Erythroblast (primary cell): ENCODE measurements at regions not wholly inside any gene's neighbourhood (a gene's known extent, or its start where the extent isn't known, plus 50 kb on each side); places are given as distances from the start of the nearest gene placed in this dataset.

ENCODE experiments used
- DNase-seq, 2 experiments: peaks; one replicate each; lab custom pipeline; 2025; lab: John Stamatoyannopoulos, UW
- GATA1 ChIP-seq: IDR thresholded peaks from 2 replicates; pipeline ENCODE4 v1.6.1; 2011; ENCODE audit warnings: low read depth, mild to moderate bottlenecking, control low read depth, low read length, moderate library complexity
- POLR2A ChIP-seq: IDR thresholded peaks from 2 replicates; pipeline ENCODE4 v1.6.1; 2011; ENCODE audit warnings: mild to moderate bottlenecking, low read length

- DNase-seq, result no peak
- TF ChIP-seq GATA1, result no peak
- no peak for TF ChIP-seq POLR2A
These were observed 1561.5 kb upstream of the ZEB2 start for GRCh38 chr2:146081459-146081858.

GRCh38 chr2:146080925-146081324, 1561.0 kb upstream of the ZEB2 start:
- no peak for DNase-seq
- no peak for TF ChIP-seq GATA1
- no peak for TF ChIP-seq POLR2A

DNA sequence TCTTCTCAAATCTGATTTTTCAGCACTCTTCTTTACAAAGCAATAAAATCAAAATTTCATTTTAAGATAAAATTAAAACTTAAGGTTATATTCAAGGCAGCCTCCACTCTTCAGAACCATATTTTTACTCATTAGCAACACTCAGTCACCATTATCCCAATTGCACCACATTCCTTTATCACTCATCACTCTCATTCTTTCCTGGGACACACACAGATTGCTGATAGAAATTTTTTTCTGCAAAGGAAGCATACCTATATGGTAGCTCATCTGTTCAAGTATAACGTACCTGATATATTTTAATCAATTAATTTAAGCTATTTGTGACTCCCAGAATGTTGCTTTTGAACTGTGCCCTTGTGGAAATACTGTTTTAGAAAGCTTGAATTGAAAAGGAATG, 1559.3 kb upstream of the ZEB2 start:
- no peak for DNase-seq
- no peak for TF ChIP-seq POLR2A
- TF ChIP-seq GATA1, result no peak

- no peak for DNase-seq
- TF ChIP-seq GATA1 (no peak), POLR2A (no peak)
These were observed 1557.2 kb upstream of the ZEB2 start for GRCh38 chr2:146077156-146077555.

- TF ChIP-seq GATA1 (no peak), POLR2A (no peak)
- DNase-seq, result no peak
These were observed 1548.1 kb upstream of the ZEB2 start for GRCh38 chr2:146068051-146068450.

DNA sequence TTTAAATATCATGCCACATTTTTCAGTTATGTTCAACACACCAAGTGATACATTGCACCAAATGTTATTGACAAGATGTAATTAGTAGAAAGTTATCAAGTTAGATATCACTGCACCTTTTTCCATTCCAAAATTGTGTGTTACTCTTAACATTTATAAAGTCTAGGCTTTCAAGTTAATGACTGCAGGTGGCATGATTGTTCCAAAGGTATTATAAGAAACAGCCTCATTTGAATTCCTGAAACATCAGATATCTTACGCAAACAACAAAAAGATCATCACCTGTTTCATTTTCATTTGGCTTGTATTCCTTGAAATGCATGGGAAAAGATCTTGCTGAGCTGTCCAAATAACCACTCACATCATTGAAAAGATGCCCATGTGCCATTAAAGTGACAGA, 1528.2 kb upstream of the ZEB2 start:
- TF ChIP-seq POLR2A (no peak), GATA1 (no peak)
- no peak for DNase-seq

DNA sequence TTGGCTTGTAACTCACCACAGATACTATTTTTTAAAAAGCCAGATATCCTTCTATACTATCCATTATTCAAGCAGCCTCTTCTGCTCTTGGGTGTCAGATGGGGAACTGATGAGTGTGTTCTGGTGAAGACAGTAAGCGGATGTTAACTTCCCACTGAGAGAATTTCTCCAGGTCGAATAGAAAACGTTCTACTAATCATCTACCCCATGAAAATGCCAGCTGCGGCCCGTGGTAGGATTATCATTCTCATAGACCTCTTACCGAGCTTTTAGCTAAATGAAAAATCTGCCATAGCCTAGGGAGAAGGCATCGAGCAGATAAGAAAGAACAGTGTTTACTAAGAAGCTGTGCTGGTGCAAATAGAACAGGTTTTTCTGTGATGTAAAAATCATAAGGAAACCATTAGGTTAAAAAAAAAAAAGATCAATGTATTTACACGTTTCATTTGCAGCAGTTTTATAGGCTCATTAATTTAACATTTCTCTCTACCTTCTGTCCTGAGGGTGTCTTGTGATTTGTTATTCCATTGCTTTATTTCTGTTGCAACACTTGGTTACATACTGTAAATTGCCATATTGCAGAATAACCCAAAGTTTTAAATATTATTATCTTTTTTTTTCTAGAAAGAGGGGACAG, 1521.5 kb upstream of the ZEB2 start:
- TF ChIP-seq GATA1 (no peak), POLR2A (no peak)
- no peak for DNase-seq

- DNase-seq, result no peak
- TF ChIP-seq GATA1 (no peak), POLR2A (no peak)
These were observed 1520.1 kb upstream of the ZEB2 start for GRCh38 chr2:146040051-146040450.

GRCh38 chr2:146038014-146038413, 1518.1 kb upstream of the ZEB2 start:
- DNase-seq, result no peak
- TF ChIP-seq GATA1, result no peak
- no peak for TF ChIP-seq POLR2A

- no peak for DNase-seq
- TF ChIP-seq GATA1 (no peak), POLR2A (no peak)
These were observed 1517.5 kb upstream of the ZEB2 start for GRCh38 chr2:146037334-146037870.

GRCh38 chr2:146031158-146031557, 1511.2 kb upstream of the ZEB2 start:
- DNase-seq, result no peak

GRCh38 chr2:146027156-146027555, 1507.2 kb upstream of the ZEB2 start:
- no peak for DNase-seq
- no peak for TF ChIP-seq POLR2A
- no peak for TF ChIP-seq GATA1

More at GRCh38 chr2:146031158-146031557, 1511.2 kb upstream of the ZEB2 start:
- TF ChIP-seq GATA1 (no peak), POLR2A (no peak)

- no peak for DNase-seq
- no peak for TF ChIP-seq POLR2A
- no peak for TF ChIP-seq GATA1
These were observed 1505.6 kb upstream of the ZEB2 start for GRCh38 chr2:146025519-146025918.

DNA sequence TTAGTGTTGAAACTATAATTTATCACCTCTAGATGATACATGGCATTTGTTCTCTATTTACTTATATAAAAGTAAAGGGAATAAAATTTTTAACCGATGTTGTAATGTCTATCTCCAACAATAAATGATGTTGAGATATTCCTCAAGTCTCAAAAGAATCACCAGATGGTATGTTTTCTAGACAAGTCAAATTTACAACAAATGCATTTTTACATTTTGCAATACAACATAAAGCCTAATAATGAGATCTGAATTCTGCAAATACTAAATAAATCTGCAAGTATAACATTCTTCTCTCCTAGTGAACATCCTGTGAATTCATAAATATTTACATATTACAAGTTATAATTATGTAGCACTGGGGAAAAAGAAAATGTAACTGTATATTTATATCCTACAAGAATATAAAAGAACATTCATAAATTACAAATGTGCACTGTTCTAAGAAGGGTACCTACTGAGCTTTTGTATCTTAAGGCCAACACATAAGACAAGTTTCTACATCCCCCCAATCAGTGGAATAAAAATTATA, 1504.4 kb upstream of the ZEB2 start:
- DNase-seq, result no peak
- TF ChIP-seq POLR2A (no peak), GATA1 (no peak)

GRCh38 chr2:146004462-146004861, 1484.5 kb upstream of the ZEB2 start:
- no peak for DNase-seq
- no peak for TF ChIP-seq GATA1
- no peak for TF ChIP-seq POLR2A
